ENCODE measurements at regions not wholly inside any gene's neighbourhood (a gene's known extent, or its start where the extent isn't known, plus 50 kb on each side); places are given as distances from the start of the nearest gene placed in this dataset.

- no peak overlapping the region for H2BK5ac ChIP-seq (ENCODE audit: insufficient read length, low read length)
- no peak overlapping the region for H3T11ph ChIP-seq (ENCODE audit: low read length)
- H3K56ac ChIP-seq (ENCODE audit: insufficient read length, low read depth, low read length): no peak overlapping the region
- H4K91ac ChIP-seq (ENCODE audit: insufficient read length, low read depth, low read length): no peak overlapping the region
- Mint-ChIP-seq H3K9me3 (no peaks in the 10 kb centered on the region), H3K27me3 (ENCODE audit: low read depth) (peaks cover under 1% of the 10 kb centered on the region; the same call in 1 of the 2 replicates), H3K4me1 (peaks cover 36 to 40% of the 10 kb centered on the region in 2 experiments), H3K4me3 (no peak overlapping the region), H3K36me3 (ENCODE audit: insufficient read depth in 1 of 3, low read depth in 3 of 3) (no peaks in the 10 kb centered on the region), H3K27ac (peak overlapping the region in 1 of 3 experiments; percentile 26; a peak in 2 of 7 replicates)
- no peak overlapping the region for H2AFZ ChIP-seq (ENCODE audit: low read length)
- H3K4ac ChIP-seq (ENCODE audit: low read depth, low read length): no peak overlapping the region
- no peak overlapping the region for H2BK20ac ChIP-seq (ENCODE audit: low read depth, low read length, poor library complexity, severe bottlenecking)
- H4K5ac ChIP-seq (ENCODE audit: insufficient read length, low read depth, low read length): no peak overlapping the region
- no peak overlapping the region for H3K27ac ChIP-seq (ENCODE audit: insufficient read length, low read depth, low read length)
- no peaks in the 10 kb centered on the region for H4K20me1 ChIP-seq (ENCODE audit: control insufficient read depth, insufficient read depth, insufficient read length)
- no peak overlapping the region for H3K14ac ChIP-seq (ENCODE audit: insufficient read depth, low read length)
- no peak overlapping the region for H3K9ac ChIP-seq (ENCODE audit: extremely low read depth, insufficient read length, low read length)
- H3K27me3 ChIP-seq (ENCODE audit: insufficient read depth, low read length): no peaks in the 10 kb centered on the region; the same call in 1 of the 2 replicates
- peak; percentile 8 for DNase-seq
- no peak overlapping the region for H2AK5ac ChIP-seq (ENCODE audit: insufficient read length, low read length)
- H3K23ac ChIP-seq (ENCODE audit: insufficient read length, low read depth, low read length): no peak overlapping the region
- no peaks in the 10 kb centered on the region for H3K79me1 ChIP-seq (ENCODE audit: insufficient read depth, low read depth, low read length, poor library complexity, severe bottlenecking)
- no peaks in the 10 kb centered on the region for H3K4me1 ChIP-seq (ENCODE audit: insufficient read depth, low read length)
- no peaks in the 10 kb centered on the region for H3K23me2 ChIP-seq (ENCODE audit: insufficient read length, low read depth, low read length, poor library complexity, severe bottlenecking)
- no peak overlapping the region for H3K4me2 ChIP-seq (ENCODE audit: insufficient read depth, insufficient read length, low read length)
- no peaks in the 10 kb centered on the region for H3K79me2 ChIP-seq (ENCODE audit: insufficient read depth, low read length)
- H4K8ac ChIP-seq (replicated peaks; ENCODE audit: insufficient read length, low read depth, low read length): no peak overlapping the region
- WGBS (ENCODE audit: extremely low coverage, insufficient read length, low lambda C conversion rate): no CpG with 5 or more reads among the region's 5 CpGs
- H2BK120ac ChIP-seq (ENCODE audit: low read depth, low read length, poor library complexity, severe bottlenecking): no peak overlapping the region
- no peak for TF ChIP-seq CTCF (conservative IDR thresholded peaks at IDR 0.05)
- H2BK12ac ChIP-seq (ENCODE audit: insufficient read length, low read depth, low read length): no peak overlapping the region
- no peak overlapping the region for H2BK15ac ChIP-seq (ENCODE audit: low read depth, low read length)
- no peak overlapping the region for H3K18ac ChIP-seq (ENCODE audit: insufficient read length, low read depth, low read length)
- no peaks in the 10 kb centered on the region for H3K9me3 ChIP-seq (ENCODE audit: control insufficient read depth, low read depth, low read length)
Observed at GRCh38 chr15:70523192-70523591, 240.2 kb downstream of the UACA start.
